GM12864 (cell line): ENCODE measurements at regions not wholly inside any gene's neighbourhood (a gene's known extent, or its start where the extent isn't known, plus 50 kb on each side); places are given as distances from the start of the nearest gene placed in this dataset.

ENCODE experiments used
- DNase-seq: peaks from one replicate; pipeline ENCODE4 v3.0.0-alpha.2; 2011; ENCODE audit warnings: low read depth
- H3K4me3 ChIP-seq: 2 replicates; pipeline ENCODE4 v1.5.1; 2011; ENCODE audit warnings: mild to moderate bottlenecking, low read depth, low read length, control low read depth
- CTCF ChIP-seq: IDR thresholded peaks from 2 replicates; pipeline ENCODE4 v1.5.1; 2011; ENCODE audit warnings: low read depth, mild to moderate bottlenecking, moderate library complexity, low read length, control low read depth, inconsistent platforms; ENCODE audit errors: missing control alignments

GRCh38 chr14:44309331-44309730 is 197.8 kb downstream of the FSCB start:
- TF ChIP-seq CTCF, result no peak
- no peak overlapping the region for H3K4me3 ChIP-seq
- DNase-seq, result no peak

GRCh38 chr14:44300916-44301315 is 206.2 kb downstream of the FSCB start:
- no peak overlapping the region for H3K4me3 ChIP-seq
- DNase-seq, result no peak
- no peak for TF ChIP-seq CTCF

- H3K4me3 ChIP-seq, result no peak overlapping the region
- TF ChIP-seq CTCF, result no peak
- no peak for DNase-seq
Measured at GRCh38 chr14:44297437-44297836, 209.6 kb downstream of the FSCB start.

GRCh38 chr14:44291366-44291915 is 215.6 kb downstream of the FSCB start:
- no peak for DNase-seq
- no peak overlapping the region for H3K4me3 ChIP-seq
- TF ChIP-seq CTCF, result no peak

GRCh38 chr14:44287858-44288257 is 219.2 kb downstream of the FSCB start:
- TF ChIP-seq CTCF, result no peak
- H3K4me3 ChIP-seq, result no peak overlapping the region
- DNase-seq, result no peak

- no peak for DNase-seq
- TF ChIP-seq CTCF, result no peak
Measured at GRCh38 chr14:44286201-44286600, 220.9 kb downstream of the FSCB start.

GRCh38 chr14:44283836-44284235 is 223.2 kb downstream of the FSCB start:
- no peak for TF ChIP-seq CTCF
- DNase-seq, result no peak
- no peak overlapping the region for H3K4me3 ChIP-seq

More at GRCh38 chr14:44286201-44286600, 220.9 kb downstream of the FSCB start:
- H3K4me3 ChIP-seq, result no peak overlapping the region
